GM23338 (cell line): ENCODE measurements at regions not wholly inside any gene's neighbourhood (a gene's known extent, or its start where the extent isn't known, plus 50 kb on each side); places are given as distances from the start of the nearest gene placed in this dataset.

Source experiments
- ATAC-seq: fragments of 200-7000 bp; cut with Tn5 transposase; 3 replicates; pipeline ENCODE4 v1.9.1; 2020
- DNase-seq: peaks from one replicate; pipeline ENCODE4 v3.0.0-alpha.2; 2015; ENCODE audit warnings: low spot score
- H2AFZ ChIP-seq: fragments of 200-600 bp; sonication (generic); 2 replicates; pipeline ENCODE4 v1.8.0; 2016; ENCODE audit warnings: antibody characterized with exemption, mild to moderate bottlenecking, moderate library complexity
- H3F3A ChIP-seq: fragments of 200-600 bp; sonication (generic); replicated peaks from 2 replicates; pipeline ENCODE4 v1.8.0; 2017; ENCODE audit warnings: antibody characterized with exemption, mixed run types, low read depth
- H3K27ac ChIP-seq: fragments of 200-600 bp; sonication (generic); 2 replicates; pipeline ENCODE4 v1.6.1; 2016; ENCODE audit warnings: low read depth
- H3K27me3 ChIP-seq: fragments of 200-600 bp; sonication (generic); 2 replicates; pipeline ENCODE4 v1.8.0; 2016; ENCODE audit warnings: mild to moderate bottlenecking, mixed run types, moderate library complexity; ENCODE audit not compliant: insufficient read depth
- H3K36me3 ChIP-seq: fragments of 200-600 bp; sonication (generic); 2 replicates; pipeline ENCODE4 v1.8.0; 2016; ENCODE audit warnings: mild to moderate bottlenecking; ENCODE audit not compliant: insufficient read depth
- H3K4me1 ChIP-seq: fragments of 200-600 bp; sonication (generic); 2 replicates; pipeline ENCODE4 v1.8.0; 2016; ENCODE audit warnings: mild to moderate bottlenecking, moderate library complexity; ENCODE audit not compliant: insufficient read depth
- H3K4me2 ChIP-seq: fragments of 200-600 bp; sonication (generic); 2 replicates; pipeline ENCODE4 v1.7.1; 2017; ENCODE audit warnings: mixed run types
- H3K4me3 ChIP-seq: fragments of 200-600 bp; sonication (generic); 2 replicates; pipeline ENCODE4 v1.6.1; 2016; ENCODE audit warnings: mixed run types
- H3K79me2 ChIP-seq: fragments of 200-600 bp; sonication (generic); replicated peaks from 2 replicates; pipeline ENCODE4 v1.8.0; 2017; ENCODE audit warnings: mild to moderate bottlenecking; ENCODE audit not compliant: insufficient read depth
- H3K9me2 ChIP-seq: fragments of 200-600 bp; sonication (generic); 2 replicates; pipeline ENCODE4 v1.8.0; 2017; ENCODE audit not compliant: insufficient read depth
- H4K20me1 ChIP-seq: fragments of 200-600 bp; sonication (generic); replicated peaks from 2 replicates; pipeline ENCODE4 v1.8.0; 2017; ENCODE audit warnings: mild to moderate bottlenecking; ENCODE audit not compliant: insufficient read depth
- H3K27ac Mint-ChIP-seq: 2 replicates; pipeline ENCODE4 v1.8.0; 2020; ENCODE audit warnings: inconsistent platforms, mild to moderate bottlenecking, moderate library complexity, mixed read lengths
- H3K27me3 Mint-ChIP-seq: 3 replicates; pipeline ENCODE4 v1.8.0; 2022; ENCODE audit warnings: low read depth, mild to moderate bottlenecking, moderate library complexity, mixed read lengths, inconsistent platforms; ENCODE audit not compliant: insufficient read depth, poor library complexity
- H3K36me3 Mint-ChIP-seq: 3 replicates; pipeline ENCODE4 v1.8.0; 2021; ENCODE audit warnings: low read depth, mild to moderate bottlenecking, inconsistent platforms, moderate library complexity, mixed read lengths
- H3K4me1 Mint-ChIP-seq: 3 replicates; pipeline ENCODE4 v1.8.0; 2020; ENCODE audit warnings: mild to moderate bottlenecking, inconsistent platforms, mixed read lengths
- H3K4me3 Mint-ChIP-seq: 3 replicates; pipeline ENCODE4 v1.8.0; 2021; ENCODE audit warnings: moderate library complexity, mild to moderate bottlenecking, inconsistent platforms, mixed read lengths
- H3K9me3 Mint-ChIP-seq: 3 replicates; pipeline ENCODE4 v1.8.0; 2020; ENCODE audit warnings: moderate library complexity, mild to moderate bottlenecking, inconsistent platforms, mixed read lengths
- JUNB ChIP-seq: IDR thresholded peaks from one replicate; pipeline ENCODE4 v1.6.1; 2016; ENCODE audit warnings: antibody characterized with exemption; ENCODE audit not compliant: unreplicated experiment
- STAT1 ChIP-seq: IDR thresholded peaks from one replicate; pipeline ENCODE4 v1.6.1; 2016; ENCODE audit warnings: antibody characterized with exemption; ENCODE audit not compliant: unreplicated experiment
- ZNF462 ChIP-seq: fragments of 250-450 bp; sonication (Bioruptor Pico); IDR thresholded peaks from 2 replicates; pipeline ENCODE4 v1.5.0; 2020; ENCODE audit warnings: mild to moderate bottlenecking, moderate library complexity
- TF ChIP-seq, protein P1 (sequence below): IDR thresholded peaks from one replicate; pipeline ENCODE4 v1.6.1; 2018; ENCODE audit warnings: antibody characterized with exemption; ENCODE audit not compliant: unreplicated experiment

- no peak for TF ChIP-seq ZNF462 (CRISPR knock-in tag)
- TF ChIP-seq JUNB = no peak
Observed at GRCh38 chr7:121755818-121756552, 117.0 kb upstream of the PTPRZ1 start (continued).

DNA sequence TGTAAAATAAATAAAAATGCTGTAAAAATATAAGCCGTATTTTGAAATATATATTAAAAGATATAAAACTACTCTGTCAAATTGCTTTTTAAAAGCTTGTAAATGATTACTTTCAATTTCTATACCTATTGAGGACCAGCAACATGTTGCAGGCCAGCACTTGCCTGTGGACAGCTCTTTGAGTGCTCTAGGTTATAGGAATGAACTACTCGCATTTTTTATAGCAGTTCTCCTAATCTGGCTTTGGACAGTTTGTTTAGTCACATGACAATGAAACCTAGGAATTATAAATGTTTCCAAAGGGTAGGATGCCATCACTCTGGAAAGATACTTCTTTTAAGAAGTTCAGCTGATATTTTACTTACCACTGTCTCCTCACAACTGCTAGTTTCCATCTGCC lies 117.7 kb upstream of the PTPRZ1 start:
- no peaks in the 10 kb centered on the region; the same call in 1 of the 2 replicates for H3F3A ChIP-seq
- no peaks in the 10 kb centered on the region for H3K36me3 Mint-ChIP-seq
- H3K4me3 ChIP-seq = no peak overlapping the region
- H2AFZ ChIP-seq = no peak overlapping the region
- no peaks in the 10 kb centered on the region for H3K9me3 Mint-ChIP-seq
- peaks cover 20% of the 10 kb centered on the region for H3K4me1 Mint-ChIP-seq
- no peaks in the 10 kb centered on the region for H4K20me1 ChIP-seq
- no peaks in the 10 kb centered on the region for H3K27me3 Mint-ChIP-seq
- H3K4me3 Mint-ChIP-seq = no peak overlapping the region
- no peaks in the 10 kb centered on the region for H3K79me2 ChIP-seq
- no peak overlapping the region for H3K27ac Mint-ChIP-seq
- no peaks in the 10 kb centered on the region for H3K27me3 ChIP-seq
- no peaks in the 10 kb centered on the region for H3K36me3 ChIP-seq
- peaks cover 11% of the 10 kb centered on the region for H3K4me1 ChIP-seq
- TF ChIP-seq, protein P1, sequence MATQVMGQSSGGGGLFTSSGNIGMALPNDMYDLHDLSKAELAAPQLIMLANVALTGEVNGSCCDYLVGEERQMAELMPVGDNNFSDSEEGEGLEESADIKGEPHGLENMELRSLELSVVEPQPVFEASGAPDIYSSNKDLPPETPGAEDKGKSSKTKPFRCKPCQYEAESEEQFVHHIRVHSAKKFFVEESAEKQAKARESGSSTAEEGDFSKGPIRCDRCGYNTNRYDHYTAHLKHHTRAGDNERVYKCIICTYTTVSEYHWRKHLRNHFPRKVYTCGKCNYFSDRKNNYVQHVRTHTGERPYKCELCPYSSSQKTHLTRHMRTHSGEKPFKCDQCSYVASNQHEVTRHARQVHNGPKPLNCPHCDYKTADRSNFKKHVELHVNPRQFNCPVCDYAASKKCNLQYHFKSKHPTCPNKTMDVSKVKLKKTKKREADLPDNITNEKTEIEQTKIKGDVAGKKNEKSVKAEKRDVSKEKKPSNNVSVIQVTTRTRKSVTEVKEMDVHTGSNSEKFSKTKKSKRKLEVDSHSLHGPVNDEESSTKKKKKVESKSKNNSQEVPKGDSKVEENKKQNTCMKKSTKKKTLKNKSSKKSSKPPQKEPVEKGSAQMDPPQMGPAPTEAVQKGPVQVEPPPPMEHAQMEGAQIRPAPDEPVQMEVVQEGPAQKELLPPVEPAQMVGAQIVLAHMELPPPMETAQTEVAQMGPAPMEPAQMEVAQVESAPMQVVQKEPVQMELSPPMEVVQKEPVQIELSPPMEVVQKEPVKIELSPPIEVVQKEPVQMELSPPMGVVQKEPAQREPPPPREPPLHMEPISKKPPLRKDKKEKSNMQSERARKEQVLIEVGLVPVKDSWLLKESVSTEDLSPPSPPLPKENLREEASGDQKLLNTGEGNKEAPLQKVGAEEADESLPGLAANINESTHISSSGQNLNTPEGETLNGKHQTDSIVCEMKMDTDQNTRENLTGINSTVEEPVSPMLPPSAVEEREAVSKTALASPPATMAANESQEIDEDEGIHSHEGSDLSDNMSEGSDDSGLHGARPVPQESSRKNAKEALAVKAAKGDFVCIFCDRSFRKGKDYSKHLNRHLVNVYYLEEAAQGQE = peak; percentile 57
- TF ChIP-seq STAT1 = no peak
- peaks cover 8% of the 10 kb centered on the region; the same call in 1 of the 2 replicates for H3K9me2 ChIP-seq
- H3K4me2 ChIP-seq = no peak overlapping the region
- no peak overlapping the region for H3K27ac ChIP-seq
- DNase-seq = no peak
- ATAC-seq = no peak
